Brain microvascular endothelial cell (primary cell): ENCODE measurements at regions not wholly inside any gene's neighbourhood (a gene's known extent, or its start where the extent isn't known, plus 50 kb on each side); places are given as distances from the start of the nearest gene placed in this dataset.

ENCODE experiments used
- DNase-seq: peaks from one replicate; pipeline ENCODE4 v3.0.0-alpha.2; 2020
- H3K27ac ChIP-seq: fragments of 250-450 bp; sonication (Bioruptor Pico); 2 replicates; pipeline ENCODE4 v1.5.1; 2020; ENCODE audit warnings: mild to moderate bottlenecking, moderate library complexity
- H3K27me3 ChIP-seq: fragments of 250-450 bp; sonication (Bioruptor Pico); replicated peaks from 2 replicates; pipeline ENCODE4 v1.5.1; 2020; ENCODE audit warnings: mild to moderate bottlenecking
- H3K36me3 ChIP-seq: fragments of 250-450 bp; sonication (Bioruptor Pico); replicated peaks from 2 replicates; pipeline ENCODE4 v1.5.1; 2020; ENCODE audit warnings: mild to moderate bottlenecking
- H3K4me3 ChIP-seq: 2 replicates; pipeline ENCODE4 v1.5.1; 2011; ENCODE audit warnings: low read depth, mild to moderate bottlenecking, control low read depth, low read length, moderate library complexity
- CTCF ChIP-seq: IDR thresholded peaks from 2 replicates; pipeline ENCODE4 v1.5.1; 2011; ENCODE audit warnings: low read depth, mild to moderate bottlenecking, moderate library complexity, low read length, control low read depth, inconsistent platforms; ENCODE audit errors: missing control alignments
- in situ Hi-C: cut with HindIII; loops from 2 replicates; pipeline ENCODE4 v1.10.0; 2017; ENCODE audit warnings: low sequenced_read_pairs, low pct_ligation_motif_present

- Histone ChIP-seq H3K4me3 (no peak overlapping the region), H3K27ac (no peak overlapping the region), H3K27me3 (no peaks in the 10 kb centered on the region), H3K36me3 (no peaks in the 10 kb centered on the region)
- no peak for TF ChIP-seq CTCF
- no peak for DNase-seq
- in situ Hi-C loops, result no loop called here
These were observed 829.3 kb upstream of the ID2 start for GRCh38 chr2:7852546-7852945.

- no peak overlapping the region for H3K4me3 ChIP-seq
- peak; percentile 45 for DNase-seq
- in situ Hi-C loops, result no loop called here
- TF ChIP-seq CTCF, result no peak
- no peaks in the 10 kb centered on the region for H3K27me3 ChIP-seq
- no peaks in the 10 kb centered on the region for H3K36me3 ChIP-seq
- no peak overlapping the region for H3K27ac ChIP-seq
These were observed 824.0 kb upstream of the ID2 start for GRCh38 chr2:7857904-7858303.

GRCh38 chr2:7858624-7859023, 823.2 kb upstream of the ID2 start:
- in situ Hi-C loops, result no loop called here
- DNase-seq, result no peak
- H3K4me3 ChIP-seq, result no peak overlapping the region
- H3K36me3 ChIP-seq, result no peaks in the 10 kb centered on the region
- H3K27me3 ChIP-seq, result no peaks in the 10 kb centered on the region
- no peak for TF ChIP-seq CTCF
- no peak overlapping the region for H3K27ac ChIP-seq

GRCh38 chr2:7860693-7861092, 821.2 kb upstream of the ID2 start:
- H3K36me3 ChIP-seq, result no peaks in the 10 kb centered on the region
- no peaks in the 10 kb centered on the region for H3K27me3 ChIP-seq
- H3K4me3 ChIP-seq, result no peak overlapping the region
- TF ChIP-seq CTCF, result no peak
- H3K27ac ChIP-seq, result no peak overlapping the region
- DNase-seq, result peak; percentile 45
- in situ Hi-C loops, result no loop called here

GRCh38 chr2:7861910-7862702, 819.8 kb upstream of the ID2 start:
- Histone ChIP-seq H3K27ac (no peak overlapping the region), H3K4me3 (no peak overlapping the region), H3K36me3 (no peaks in the 10 kb centered on the region), H3K27me3 (no peaks in the 10 kb centered on the region)
- TF ChIP-seq CTCF, result no peak
- DNase-seq, result no peak
- in situ Hi-C loops, result no loop called here

GRCh38 chr2:7866104-7866503, 815.8 kb upstream of the ID2 start:
- Histone ChIP-seq H3K36me3 (no peaks in the 10 kb centered on the region), H3K4me3 (no peak overlapping the region), H3K27me3 (no peaks in the 10 kb centered on the region), H3K27ac (no peak overlapping the region)
- in situ Hi-C loops, result no loop called here
- no peak for DNase-seq
- no peak for TF ChIP-seq CTCF
